HS-27A (cell line): ENCODE measurements at regions not wholly inside any gene's neighbourhood (a gene's known extent, or its start where the extent isn't known, plus 50 kb on each side); places are given as distances from the start of the nearest gene placed in this dataset.
A peak's percentile ranks its signal among the peaks of the same experiment; 100 is the strongest.
"Not testable (repeated sequence)": the region's sequence is repeated elsewhere in the genome, so short reads cannot be mapped to it uniquely, and the experiment has no call there.

ENCODE experiments used
- DNase-seq: peaks from one replicate; pipeline ENCODE4 v3.0.0-alpha.2; 2012; ENCODE audit warnings: low read depth, missing footprints

- DNase-seq = peak; percentile 92
Measured at GRCh38 chr6:134551245-134551960, 233.5 kb upstream of the SGK1 start.

- no peak for DNase-seq
Measured at GRCh38 chr6:134550604-134551003, 232.7 kb upstream of the SGK1 start.

GRCh38 chr6:134549854-134550253, 231.9 kb upstream of the SGK1 start:
- DNase-seq = no peak

DNA sequence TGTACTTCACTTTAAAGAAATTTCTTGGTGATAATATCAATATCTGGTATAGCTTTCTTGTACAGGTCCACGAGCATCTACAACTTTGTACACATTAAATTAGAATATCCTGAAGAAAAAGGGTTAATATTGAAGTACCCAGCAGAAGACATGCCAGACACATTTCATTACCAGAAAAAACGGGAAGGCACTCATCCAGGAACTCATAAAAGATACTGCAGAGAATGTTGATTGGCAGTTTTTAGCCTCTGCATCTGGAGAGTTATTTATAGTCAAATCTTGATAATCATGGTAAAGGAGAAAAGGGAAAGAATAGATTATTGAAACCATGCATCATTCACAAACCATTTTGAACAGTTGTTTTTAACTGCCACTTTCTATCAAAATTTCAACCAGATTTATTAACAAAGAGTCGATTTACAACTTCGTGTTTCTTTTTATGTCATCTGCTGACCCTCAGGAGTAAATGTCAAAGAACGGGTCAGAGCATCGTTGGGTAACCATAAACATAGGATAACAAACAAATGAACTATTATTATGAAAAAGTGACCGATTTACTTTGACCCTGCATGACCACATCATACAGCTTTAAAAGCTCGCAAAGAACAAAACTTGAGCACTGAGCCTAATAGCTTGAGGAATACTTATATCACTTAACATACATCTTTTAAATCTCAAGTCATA, 229.2 kb upstream of the SGK1 start:
- DNase-seq = no peak

DNA sequence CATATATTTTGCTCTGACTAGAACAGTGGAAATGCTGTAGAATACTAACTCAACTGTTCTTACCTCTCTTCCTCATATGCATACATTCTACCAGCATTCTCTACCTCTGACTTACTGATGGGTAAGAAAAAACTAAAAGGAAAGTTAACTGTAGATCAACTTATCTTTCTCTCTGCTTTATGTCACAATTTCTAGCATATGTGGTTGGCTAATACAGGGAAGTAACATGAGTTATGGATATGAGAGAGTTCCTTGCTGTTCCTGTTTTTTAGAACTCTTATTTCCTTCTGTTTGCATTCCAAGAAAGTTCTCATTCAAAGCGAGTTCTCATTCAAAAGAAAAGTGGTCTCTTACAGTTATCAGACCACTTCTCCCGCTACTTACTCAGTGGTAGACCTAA, 226.8 kb upstream of the SGK1 start:
- DNase-seq = no peak

- DNase-seq = no peak
Measured at GRCh38 chr6:134543128-134543527, 225.2 kb upstream of the SGK1 start.

DNA sequence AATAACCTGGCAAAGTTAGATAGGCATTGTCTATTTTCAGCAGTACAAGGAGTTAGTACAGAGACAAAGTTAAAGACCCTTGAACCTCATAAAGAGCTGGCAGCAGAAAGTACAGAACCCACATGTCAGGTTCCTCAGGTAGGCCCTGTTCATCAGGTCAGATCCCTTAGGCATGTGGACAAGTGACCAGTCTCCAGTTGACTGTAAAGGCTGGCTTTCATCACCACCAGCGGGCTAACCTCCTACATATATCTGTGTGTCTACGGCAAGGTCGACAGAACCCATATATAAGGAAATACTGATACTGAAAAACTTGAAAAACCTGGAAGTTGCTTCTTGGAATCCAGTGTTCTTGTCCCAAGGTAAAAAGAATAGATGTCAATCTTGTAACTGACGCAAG, 223.1 kb upstream of the SGK1 start:
- DNase-seq = no peak

- DNase-seq = no peak
Measured at GRCh38 chr6:134539865-134540323, 222.0 kb upstream of the SGK1 start.

- not testable (repeated sequence) for DNase-seq
Measured at GRCh38 chr6:134537765-134538164, 219.9 kb upstream of the SGK1 start.

GRCh38 chr6:134537146-134537555, 219.2 kb upstream of the SGK1 start:
- DNase-seq = peak; percentile 99

DNA sequence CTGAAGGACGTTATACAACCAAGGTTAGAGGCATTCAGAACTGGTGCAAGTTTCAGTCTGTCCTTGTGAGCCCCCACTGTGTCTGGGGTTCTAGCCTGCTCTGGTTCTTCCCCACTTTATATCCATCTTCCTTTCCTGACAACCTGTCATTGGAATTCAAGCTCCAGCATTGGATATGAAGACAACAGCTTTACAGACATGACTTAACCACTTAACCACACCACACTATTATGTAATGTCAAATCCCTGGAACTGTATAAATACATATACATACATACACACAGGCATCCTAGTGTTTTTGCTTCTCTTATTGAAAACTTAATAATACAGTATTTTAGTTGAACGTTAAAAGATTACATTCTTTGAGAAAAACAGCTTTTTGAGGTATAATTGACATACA, 217.9 kb upstream of the SGK1 start:
- DNase-seq = no peak

GRCh38 chr6:134534708-134535149, 216.8 kb upstream of the SGK1 start:
- no peak for DNase-seq

GRCh38 chr6:134533991-134534390, 216.1 kb upstream of the SGK1 start:
- DNase-seq = no peak

- DNase-seq = no peak
Measured at GRCh38 chr6:134532694-134533624, 215.0 kb upstream of the SGK1 start.

DNA sequence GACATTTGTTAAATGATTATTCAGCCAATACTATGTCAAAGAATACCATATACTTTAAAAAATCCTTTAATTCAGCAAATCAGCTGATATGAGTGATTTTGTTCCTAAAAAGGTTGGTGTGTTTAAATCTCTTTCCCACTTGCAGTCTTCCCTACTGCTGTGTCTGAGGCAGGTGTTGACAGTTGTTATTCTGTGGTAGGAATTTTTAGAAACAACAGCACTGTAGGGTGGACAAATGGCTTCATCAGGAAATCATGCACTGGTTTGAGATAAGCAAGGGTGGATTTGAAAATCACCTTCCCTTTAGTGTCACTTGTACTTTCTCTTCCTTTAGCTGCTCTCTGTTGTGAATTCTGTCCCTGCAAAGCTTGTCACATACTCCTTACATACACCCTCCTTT, 213.7 kb upstream of the SGK1 start:
- no peak for DNase-seq

GRCh38 chr6:134531188-134531551, 213.3 kb upstream of the SGK1 start:
- no peak for DNase-seq

DNA sequence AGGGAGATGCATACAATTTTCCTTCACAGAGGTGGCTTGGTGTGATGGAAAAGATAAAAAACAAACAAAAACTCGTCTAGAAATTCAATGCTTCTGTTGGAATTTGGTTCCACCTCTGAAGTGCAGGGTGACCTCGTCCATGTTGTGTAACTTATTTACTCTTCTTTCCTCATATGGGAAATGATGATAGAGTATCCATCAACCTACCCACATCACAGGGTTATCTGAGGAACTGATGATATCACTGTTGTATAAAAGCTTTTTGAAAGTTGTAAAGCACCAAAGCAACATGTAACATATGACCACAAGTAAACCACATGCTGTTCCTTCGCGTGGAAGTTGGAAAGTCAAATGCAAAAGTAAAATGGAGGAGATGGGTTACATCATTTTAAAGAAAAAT, 212.0 kb upstream of the SGK1 start:
- DNase-seq = no peak

DNA sequence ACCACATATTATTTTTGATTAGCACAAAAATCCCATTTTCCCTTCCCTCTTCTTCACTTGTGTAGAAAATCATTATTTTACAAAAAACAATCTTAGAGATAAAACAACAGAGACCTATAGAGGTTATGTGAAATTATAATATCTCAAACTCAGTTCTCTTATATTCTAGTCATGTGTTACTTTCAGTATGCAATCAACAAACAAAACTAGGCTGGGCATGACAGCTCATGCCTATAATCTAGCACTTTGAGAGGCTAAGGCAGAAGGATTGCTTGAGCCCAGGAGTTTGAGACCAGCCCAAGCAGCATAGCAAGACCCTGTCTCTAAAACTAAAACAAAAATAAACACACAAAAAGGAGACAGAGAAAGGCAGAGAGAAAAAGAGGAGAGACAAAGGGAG, 211.4 kb upstream of the SGK1 start:
- no peak for DNase-seq

DNA sequence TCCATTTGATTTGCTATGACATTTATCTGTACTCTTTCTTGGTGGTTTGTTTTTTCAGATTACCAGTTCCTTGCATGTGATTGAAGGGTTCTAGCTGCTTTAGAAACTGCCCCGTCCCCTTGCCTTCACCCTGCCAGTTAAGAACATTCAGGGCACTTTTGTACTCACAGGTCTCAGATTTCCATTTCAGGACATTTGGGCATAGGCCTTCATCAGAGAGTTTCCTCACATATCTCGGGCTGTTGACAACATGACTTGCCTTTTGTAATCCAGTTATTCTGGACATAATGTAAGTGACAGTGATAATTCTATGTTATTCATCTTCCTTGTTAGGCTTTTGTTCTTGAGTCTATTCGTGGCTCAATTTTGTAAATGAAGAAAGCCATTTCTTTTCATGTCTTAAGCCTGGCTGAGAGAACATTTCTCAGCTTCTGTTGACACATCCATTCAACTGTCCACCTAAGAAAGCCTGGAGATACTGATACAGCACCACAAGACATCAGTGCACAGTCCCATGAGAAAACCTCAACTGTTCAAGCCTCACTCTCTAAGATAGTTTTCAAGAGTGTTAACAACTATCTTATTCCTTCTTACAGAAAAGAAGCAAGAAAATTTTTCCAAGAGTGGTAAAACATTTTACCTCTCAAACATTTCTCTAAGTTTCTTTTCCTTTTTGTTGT, 209.3 kb upstream of the SGK1 start:
- no peak for DNase-seq

DNA sequence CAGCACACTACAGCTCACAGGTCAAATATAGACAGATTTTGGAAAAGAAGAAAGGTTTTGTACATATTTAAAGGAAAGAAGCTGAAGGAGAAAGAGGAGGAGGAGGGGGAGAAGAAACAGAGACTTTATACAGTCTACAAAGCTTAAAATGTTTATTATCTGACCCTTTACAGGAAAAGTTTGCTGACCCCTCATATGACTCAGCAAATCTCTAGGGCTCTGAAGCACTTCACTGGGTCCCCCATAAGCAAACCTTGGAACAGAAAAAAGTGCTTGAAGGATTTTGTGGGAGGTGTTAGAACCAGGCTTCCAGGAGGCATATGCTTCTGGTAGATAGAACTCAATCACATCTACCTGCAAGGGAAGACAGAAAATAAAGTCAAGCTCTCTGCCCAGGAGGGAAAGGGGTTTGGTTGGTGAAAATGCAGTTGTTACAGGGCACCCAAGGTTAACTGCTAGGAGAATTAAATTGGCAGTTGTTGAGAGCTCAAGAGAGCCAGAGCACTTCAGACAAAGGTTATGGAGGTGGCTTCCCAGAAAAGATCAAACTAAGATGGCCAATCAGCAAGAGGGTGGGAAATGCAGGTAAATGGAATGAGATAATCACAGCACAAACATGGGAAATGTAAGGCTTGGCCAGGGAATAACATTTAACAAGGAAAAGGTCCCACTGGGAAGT, 207.4 kb upstream of the SGK1 start:
- no peak for DNase-seq

- no peak for DNase-seq
Measured at GRCh38 chr6:134523903-134524650, 206.2 kb upstream of the SGK1 start.
